ENCODE measurements at regions not wholly inside any gene's neighbourhood (a gene's known extent, or its start where the extent isn't known, plus 50 kb on each side); places are given as distances from the start of the nearest gene placed in this dataset.

DNA sequence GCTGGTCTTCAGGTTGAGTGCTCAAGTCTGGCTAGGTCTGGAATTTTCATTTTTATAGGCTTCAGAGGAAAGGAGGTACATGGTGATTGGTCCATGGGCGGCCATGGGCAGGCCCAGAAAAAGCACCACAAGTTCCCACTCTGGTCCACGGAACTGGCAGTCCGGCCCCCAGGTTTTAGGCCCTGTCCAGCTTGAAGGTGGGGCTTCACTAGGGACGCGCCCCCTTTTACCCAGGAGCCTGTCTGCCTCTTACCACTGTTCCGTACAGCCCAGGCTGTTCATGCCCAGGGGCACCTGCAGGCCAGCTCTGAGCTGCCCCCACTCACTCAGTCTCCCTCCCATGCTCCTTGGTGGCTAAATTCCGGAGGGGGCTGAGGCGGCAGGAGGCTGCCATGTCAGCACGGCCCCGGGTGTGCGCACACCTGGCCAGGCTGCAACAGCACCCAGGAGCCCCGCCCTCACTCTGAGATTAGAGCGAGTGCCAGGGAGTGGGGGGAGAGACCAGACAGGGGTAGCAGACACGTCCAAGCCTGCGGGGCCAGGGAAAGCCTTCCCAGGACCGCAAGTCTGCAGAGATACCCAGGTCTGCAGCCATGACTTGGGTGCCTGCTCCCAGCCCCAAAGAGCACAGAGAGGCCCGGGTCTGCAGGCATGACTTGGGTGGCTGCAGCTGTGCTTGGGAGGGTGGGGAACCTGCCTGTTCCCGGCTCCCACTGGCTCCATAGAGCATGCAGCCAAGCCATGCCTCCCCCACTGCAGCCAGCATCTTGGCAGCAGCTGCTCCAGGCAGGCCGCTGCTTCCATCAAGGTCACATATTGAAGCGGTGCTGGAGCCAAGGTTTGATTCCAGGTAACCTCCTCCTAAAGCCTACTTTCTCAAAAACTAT lies 390.2 kb upstream of the SGCD start:
- DNase-seq = no peak

DNA sequence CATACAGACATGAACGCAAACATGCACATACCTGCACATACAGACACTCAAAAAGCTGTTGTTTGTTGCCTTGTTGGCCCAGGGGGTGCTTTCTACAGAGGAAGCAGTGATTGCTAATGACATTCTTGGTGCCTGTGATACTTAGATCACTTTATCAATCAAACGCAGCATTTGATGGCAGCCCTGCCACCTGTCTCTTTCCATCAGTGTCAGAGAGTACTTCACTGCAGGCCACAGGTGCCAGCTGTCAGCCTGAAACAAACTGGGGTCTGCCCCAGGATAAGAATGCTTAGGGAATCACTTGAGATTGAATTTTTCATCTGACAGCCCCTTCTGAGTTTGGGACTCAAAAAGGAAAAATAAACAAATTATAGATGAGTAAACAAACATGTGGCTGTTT lies 388.9 kb upstream of the SGCD start:
- no peak for DNase-seq

DNA sequence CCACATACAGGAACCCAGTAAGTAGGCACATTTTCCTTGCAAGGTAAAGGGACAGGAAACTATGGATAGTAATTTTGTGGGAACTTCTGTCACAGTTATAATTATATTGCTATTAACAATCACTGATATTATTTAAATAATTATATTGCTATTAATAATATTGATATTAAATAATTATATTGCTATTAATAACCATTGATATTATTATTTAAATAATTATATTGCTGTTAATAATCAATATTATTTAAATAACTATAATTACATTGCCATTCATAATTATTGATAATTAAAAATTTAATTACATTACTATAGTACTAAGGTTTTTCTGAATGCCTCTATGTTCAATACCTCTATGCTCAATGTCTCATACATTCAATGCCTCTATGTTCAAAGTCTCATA lies 385.6 kb upstream of the SGCD start:
- no peak for DNase-seq

DNA sequence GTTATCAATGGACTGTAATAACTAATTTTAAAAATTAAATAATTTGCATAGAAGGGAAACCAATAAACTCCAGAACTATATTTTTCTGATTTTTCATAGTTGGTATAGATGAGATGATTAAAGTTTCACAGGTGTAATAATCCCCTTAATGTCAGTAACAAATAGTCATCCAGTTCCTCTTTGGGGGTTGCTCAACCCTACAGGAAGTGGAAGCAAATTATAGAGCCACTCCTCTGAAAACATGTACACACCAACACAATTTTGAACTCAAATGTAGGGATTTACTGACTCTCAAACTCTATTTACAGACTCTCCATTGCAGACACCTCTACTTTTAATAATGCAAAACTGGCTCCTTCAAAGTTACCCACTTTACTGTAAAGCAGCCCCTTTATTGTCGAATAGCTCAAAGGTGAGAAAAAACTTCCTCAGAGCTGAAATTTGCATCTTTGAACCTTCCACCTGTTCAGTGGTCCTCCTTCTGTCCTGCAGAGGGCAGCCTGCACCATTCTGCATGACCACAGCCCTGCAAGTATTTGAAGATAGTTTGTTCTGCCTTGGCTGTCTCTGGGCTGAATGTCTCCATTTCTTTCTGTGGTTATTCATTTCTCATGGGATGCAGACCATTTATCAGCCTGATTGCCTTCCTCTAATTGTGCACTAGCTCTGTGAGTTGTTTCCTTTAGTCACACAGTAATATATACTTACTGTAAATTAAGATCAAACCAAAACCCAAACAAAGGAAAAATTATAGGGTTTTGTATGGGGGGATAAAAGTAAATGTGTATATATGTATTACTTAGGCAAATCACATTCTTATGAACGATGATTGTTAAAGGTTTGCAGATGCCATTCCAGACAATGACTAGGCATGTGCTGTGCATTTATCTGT lies 383.2 kb upstream of the SGCD start:
- DNase-seq = no peak

DNA sequence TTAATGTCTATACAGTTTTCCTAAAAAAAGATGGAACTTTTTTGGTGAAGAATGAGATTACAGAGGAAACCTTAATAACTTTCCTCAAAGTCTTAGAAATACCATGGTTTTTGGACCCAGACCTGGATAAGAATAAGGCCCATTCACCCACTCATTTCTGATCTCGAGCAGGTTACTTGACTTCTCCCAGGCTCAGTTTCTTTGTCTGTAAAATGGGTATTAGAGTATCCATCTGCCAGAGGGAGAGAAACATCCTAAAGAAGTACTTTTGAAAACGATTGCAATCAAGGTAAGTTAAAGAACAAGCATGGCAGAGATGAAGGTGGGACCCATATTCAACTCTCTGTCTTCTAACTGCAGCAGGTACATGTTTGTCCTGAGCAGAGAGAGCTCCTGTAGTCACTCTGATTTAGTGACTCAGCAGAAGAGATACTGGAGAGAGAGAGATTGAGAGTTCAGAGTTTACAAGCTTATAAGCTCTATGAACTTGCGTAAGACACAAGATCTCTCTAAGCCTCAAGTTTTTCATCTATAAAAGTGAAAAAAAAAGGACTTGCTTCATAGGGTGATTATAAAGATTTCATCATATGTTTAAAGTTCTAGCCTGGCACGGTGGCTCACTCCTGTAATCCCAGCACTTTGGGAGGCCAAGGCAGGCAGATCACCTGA lies 379.4 kb upstream of the SGCD start:
- no peak for DNase-seq

DNA sequence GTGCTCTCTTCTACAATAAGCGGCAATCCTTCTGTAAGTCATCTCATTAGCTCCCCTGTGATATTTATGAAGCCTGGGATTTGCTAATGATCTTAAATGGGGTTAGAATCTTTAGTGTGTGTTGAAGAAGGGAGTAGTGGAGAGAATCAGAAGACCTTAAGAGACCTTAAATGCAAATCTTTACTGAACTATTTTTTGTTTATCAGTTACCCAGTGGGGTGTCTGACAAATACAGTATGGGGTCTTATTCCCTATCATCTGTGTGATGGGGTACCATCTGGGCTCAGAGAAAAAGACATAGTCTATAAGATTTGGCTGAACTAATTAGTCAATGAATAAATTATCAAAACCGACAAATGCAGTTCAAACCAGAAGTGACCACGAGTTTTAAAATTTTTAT lies 378.4 kb upstream of the SGCD start:
- DNase-seq = no peak

DNA sequence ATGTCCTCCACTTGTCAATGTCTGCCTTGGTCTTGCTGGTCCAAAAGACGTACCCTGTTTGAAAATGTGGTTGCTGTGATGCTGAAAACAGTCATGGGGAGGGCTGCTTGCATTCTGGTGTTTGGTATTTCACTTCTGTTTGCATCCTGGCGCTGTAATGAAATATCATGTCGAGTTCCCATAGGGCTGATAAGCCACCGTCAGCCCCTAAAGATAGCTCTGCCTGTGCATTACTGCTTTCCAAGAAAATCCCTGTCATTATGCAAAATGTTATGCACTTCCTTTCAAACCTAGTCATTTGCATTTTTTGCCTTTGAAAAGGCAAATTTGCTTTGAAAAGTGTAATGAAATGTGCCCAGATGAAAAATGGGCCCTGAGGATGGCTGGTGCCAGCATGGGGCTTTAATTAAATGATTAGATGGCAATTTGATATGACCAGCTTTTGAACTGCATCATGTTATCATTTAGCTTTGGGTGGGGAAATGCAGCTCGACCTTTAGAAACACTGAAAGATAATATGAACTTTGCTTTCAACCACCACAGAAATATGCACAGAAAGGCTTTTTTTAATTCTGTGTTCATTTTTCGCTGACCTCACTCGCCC lies 374.4 kb upstream of the SGCD start:
- DNase-seq = no peak

DNA sequence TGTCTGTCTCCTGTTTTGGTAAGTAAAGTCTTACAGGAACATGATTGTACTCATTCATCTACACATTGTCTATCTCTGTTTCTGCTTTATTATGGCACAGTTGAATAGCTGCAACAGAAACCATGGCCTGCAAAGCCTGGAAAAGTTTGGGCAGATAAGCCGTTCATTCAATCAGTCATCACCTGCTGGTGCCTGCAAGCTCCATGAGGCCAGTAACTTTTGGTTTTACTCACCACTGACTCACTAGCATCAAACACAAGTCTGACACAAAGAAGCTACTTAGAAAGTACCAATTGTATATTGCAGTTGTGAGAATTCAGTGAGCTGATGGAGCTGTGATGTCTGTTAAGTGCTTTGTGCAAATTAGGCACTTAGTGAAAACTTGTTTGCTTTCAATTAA lies 373.6 kb upstream of the SGCD start:
- DNase-seq = no peak

DNA sequence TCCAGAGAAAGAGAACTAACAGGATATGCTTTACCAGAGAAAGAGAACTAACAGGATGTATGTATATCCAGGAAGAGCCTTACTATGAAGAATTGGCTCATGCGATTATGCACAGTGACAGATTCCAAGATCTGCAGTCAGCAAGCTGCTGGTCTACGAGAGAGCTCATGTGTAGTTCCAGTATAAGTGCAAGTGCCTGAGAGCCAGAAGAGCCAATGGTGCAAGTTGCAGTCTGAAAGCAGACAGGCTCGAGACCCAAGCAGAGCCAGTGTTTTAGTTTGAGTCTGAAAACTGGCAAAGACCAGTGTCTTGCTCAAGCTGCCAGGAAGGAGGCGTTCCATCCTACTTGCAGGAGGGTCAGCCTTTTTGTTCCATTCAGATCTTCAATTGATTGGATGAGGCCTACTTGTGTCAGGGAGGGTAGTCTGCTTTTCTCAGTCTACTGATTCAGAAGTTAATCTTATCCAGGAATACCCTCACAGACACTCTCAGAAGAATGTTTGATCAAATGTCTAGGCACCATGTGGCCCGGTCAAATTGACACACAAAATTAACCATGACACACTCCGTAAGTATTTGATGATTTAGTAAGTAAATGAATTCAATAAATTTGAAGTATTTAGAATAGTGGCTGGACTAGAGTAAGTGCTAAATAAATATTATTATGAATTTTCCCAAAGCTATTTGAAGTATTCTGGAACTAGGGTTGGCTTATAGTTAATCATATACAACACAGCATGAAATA lies 372.1 kb upstream of the SGCD start:
- DNase-seq = no peak

DNA sequence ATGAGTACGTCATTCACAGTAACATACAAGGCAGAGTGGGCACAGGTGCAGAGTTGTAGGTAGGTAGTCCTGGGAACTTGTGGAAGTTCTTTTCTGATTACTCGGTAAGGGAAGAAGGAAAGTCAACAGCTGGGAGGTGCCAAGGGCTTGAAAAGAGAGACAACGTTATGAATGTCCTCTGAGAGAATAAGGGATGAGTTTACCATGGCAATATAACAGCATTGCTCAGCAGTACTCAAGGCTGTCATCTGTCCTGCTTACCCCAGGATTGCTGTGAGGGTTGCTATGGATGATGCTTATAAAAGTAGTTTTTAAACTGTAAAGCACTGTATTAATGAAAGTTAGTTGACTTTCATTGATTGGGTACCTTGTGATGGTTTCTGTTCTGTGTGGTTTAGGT lies 369.1 kb upstream of the SGCD start:
- no peak for DNase-seq

DNA sequence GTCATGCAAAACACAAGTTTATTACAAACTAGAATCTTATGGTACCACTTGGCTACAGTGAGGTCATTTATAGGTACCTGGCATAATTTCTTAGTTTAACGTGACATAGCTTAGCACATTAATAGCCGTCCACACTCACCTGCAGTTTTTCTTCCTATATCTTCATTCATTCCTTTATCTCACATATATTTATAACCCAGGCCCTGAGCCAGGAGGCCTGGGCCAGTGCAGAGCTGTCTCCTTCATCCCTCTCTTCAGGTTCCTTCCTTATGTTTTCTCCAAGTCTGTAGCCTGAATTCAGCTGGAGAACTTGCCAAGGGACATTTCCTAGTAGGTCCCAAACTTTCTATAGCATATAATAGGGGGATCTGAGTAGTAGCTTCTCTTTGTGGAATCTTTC lies 367.9 kb upstream of the SGCD start:
- DNase-seq = no peak

DNA sequence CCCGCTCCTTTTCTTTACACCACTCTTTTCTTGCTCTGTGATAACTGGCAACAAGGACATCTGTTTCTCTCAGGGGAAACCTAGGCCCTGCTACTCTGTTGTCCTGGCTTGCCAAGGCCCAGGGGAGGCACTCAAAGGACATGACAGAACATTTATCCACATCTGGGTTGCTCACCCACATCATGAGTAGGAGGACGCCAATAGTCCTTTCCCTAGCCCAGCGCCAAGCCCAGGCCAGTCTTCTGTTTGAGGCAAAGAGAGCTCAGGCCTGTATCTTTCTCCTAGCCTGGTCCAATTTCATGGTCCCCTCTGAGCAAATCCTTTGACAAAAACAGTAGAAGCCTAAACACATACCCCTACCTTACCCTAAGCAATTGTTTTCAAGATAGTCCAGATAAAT lies 366.8 kb upstream of the SGCD start:
- DNase-seq = no peak

DNA sequence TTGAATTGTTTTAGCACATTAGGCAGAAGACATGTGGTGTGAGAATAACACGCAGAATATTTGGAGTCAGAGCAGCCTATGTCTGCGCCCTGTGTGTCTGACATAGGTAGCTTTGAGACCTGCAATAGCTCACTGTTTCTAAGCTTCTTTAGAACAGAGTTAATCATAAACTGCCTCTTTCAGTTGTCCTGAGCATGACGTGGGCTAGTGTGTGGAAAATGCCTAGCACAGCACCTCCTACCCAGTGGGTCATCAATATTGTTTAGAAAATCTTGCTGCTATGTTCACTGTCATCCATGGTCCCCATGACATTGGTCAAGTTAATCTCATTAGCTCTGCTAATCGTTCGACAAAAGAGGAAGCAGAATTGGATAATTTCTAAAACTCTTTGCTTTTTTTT lies 357.4 kb upstream of the SGCD start:
- no peak for DNase-seq

DNA sequence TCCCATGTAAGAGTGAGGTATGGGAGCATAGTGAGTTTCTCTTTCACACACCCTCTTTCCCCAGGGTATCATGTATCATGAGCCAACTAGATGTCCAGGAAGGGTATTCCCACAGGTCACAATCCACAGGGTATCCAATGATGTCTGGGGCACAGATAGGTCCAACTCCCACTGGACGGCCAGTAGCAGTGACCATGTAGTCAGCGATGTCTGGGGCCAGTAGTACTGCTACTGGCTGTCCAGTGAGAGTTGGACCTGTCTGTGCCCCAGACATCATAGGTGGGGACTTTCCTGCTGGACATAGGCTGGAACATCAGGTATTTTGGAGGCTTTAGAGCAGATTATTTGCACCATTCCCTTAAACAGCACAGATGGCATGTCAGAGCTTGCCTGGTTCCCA lies 352.6 kb upstream of the SGCD start:
- no peak for DNase-seq

DNA sequence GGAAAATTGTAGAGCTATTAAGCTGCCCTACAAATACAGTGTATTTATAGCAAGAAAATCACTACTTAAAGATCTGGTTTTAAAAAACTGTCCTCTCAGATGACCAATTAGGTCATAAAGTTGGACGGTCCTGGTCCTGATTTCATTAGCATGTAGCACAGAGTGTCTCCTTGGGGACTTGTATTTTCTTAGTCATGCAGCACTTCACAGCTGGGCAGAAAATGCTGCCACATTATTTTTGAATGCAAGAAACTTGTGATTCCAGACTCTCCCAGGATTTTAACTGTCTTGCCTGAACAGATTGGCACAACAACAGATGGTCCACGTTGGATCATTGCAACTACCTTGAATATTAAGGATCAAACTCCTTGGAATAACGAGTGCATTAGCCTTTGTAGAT lies 348.1 kb upstream of the SGCD start:
- DNase-seq = no peak

DNA sequence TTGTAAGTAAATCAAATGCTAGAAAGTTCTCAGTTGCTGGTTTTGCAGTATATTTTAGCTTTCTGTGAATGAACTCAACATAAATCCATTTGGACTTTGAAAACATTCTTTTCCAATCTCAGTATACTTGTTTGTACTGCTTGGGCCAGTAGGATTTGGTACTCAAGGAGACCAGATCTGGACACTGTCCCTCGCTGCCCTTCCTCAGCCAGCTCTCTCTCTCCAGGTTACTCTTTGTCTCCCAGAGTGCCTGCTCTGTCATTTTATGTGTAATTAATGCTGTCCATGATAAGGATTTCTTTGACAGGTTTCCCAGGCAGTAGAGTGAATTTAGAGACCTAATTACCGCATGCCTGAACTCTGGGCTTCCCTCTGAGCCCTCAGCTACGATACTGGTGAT lies 344.6 kb upstream of the SGCD start:
- no peak for DNase-seq

DNA sequence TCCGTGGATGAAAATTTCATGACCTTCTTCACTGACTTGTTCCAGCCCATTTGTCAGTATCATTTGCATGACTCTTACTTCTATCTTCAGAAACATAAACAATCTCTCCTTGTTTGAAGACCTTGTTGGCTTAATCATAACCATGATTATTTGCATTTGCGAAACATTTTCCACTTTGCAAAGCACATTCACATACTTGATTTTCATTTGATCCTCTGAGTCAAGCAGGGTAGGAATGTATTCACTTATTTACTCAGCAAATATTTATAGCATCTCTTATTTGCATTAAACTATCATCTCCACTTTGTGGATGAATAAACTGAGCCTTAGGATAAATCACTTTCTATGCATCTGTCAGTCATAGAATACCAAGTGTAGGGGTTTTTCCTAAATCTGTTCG lies 343.0 kb upstream of the SGCD start:
- no peak for DNase-seq

DNA sequence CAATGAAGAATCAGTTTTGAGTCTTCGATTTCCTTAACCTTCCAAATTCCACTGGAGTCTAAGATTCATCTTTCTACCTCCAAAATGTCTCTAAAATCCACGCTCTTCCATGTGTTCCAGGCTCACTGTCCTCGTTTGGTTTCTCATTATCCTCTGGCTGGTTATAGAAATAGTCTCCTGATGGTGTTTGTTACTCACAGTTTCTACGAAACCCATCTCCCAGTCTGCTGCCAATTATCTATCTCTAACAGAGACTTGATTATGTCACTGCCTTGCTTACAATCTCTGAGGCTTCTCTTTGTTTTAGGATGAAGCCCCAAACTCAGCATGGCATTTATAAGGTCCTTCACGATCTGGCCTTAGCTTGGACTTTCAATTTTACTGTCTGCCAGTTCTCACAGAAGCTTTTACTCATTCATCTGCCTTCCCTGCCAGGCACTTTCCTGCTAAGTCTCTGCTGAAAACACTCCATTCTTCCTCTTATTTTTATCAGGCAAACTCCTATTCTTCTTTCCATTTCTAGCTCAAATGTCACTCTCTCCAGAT lies 339.6 kb upstream of the SGCD start:
- no peak for DNase-seq

DNA sequence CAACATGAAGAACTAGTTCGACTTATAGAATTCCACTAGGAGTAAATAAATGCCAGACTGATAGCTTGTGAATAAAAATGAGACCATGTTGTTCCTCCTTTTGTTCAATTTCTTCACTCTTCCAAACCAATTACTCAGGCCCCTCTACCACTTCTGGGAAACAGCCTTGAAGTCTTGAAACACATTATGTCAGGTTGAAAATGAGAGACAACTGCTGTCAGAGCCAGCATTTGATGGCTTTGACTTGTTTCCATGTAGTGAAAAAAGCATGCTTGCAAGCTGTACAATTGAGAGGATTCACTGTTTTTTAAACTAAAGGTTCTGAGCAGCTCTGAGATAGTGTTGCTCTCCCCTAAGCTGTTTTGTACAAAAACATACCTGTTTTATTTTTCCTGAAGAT lies 337.1 kb upstream of the SGCD start:
- DNase-seq = no peak

DNA sequence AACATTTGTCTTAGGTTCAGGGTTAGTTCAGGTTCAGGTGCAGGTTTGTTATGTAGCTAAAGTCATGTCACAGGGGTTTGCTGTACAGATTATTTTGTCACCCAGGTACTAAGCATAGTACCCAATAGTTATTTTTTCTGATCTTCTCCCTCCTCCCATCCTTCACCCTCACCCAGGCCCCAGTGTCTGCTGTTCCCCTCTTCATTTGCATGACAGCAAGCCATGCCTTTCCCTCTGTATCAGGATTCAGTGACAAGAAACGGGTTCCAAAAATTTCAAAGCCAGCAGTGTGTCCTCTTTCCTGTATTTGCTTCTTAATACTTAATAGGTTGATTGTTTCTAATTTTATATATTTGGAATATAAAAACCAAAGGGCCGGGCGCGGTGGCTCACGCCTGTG lies 330.8 kb upstream of the SGCD start:
- no peak for DNase-seq

DNA sequence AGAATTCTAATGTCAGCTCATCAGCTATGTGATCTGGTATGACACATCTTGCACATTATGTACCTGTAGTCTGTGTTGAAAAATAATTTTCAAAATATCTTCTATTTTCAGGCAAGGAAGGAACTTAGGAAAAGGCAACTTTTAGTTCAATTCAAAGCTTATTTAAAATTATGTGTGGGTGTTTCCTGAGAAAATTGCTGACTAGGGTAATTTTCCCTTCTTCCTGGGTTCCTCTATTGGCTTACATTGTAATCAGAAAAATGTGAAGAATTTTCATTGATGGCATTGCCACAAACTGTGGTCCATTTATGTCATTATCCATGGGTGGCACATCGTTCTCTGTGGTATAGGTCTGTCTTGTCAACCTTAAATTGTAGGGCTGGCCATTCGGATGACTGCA lies 328.7 kb upstream of the SGCD start:
- no peak for DNase-seq

DNA sequence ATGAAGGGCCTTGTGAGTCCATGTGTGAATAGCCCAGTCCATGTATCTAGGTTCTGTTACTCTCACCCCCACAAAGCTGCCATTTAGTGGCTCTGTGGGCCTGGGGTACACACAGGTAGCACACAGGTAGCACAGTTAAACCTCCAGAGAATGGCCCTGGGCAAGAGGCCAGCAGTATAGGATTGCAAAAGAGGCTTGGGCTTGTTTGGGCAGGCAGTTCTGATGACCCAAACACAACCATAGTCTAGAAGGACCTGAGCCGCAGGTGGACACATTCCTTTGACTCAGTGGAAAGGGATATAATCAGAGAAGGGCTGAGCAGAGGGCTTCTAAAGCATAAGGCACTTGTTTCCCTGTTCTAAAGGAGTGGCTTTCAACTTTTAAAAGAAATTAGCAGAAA lies 326.8 kb upstream of the SGCD start:
- DNase-seq = no peak

All from NK-92 treated with Interleukin-12 subunit alpha and Interleukin-12 subunit beta, amount 100 ng/mL, for 24 hours (cell line).